ENCODE measurements at regions not wholly inside any gene's neighbourhood (a gene's known extent, or its start where the extent isn't known, plus 50 kb on each side); places are given as distances from the start of the nearest gene placed in this dataset.

GRCh38 chr3:56894881-56895431 is 93.2 kb upstream of the ARHGEF3 start:
- H3K4me3 ChIP-seq (ENCODE audit: low read depth, low read length): no peak overlapping the region

GRCh38 chr3:56890448-56891091 is 88.8 kb upstream of the ARHGEF3 start:
- TF ChIP-seq MYC (IDR thresholded peaks at IDR 0.05; ENCODE audit: low read depth, low read length): no peak
- no peak for TF ChIP-seq POLR2A (IDR thresholded peaks at IDR 0.05; ENCODE audit: extremely low read depth, insufficient read length)
- H3K4me3 ChIP-seq (ENCODE audit: low read depth, low read length): no peak overlapping the region
- no peak for DNase-seq (ENCODE audit: low read depth)

More at GRCh38 chr3:56894881-56895431, 93.2 kb upstream of the ARHGEF3 start:
- no peak for DNase-seq (ENCODE audit: low read depth)
- TF ChIP-seq CTCF (IDR thresholded peaks at IDR 0.05; ENCODE audit: low read depth, low read length) (no peak), POLR2A (IDR thresholded peaks at IDR 0.05; ENCODE audit: extremely low read depth, insufficient read length) (no peak), MAX (IDR thresholded peaks at IDR 0.05; ENCODE audit: low read depth, low read length) (no peak), MYC (IDR thresholded peaks at IDR 0.05; ENCODE audit: low read depth, low read length) (no peak)

- no peak overlapping the region for H3K4me3 ChIP-seq (ENCODE audit: low read depth, low read length)
- TF ChIP-seq MAX (IDR thresholded peaks at IDR 0.05; ENCODE audit: low read depth, low read length) (no peak), MYC (IDR thresholded peaks at IDR 0.05; ENCODE audit: low read depth, low read length) (no peak), POLR2A (IDR thresholded peaks at IDR 0.05; ENCODE audit: extremely low read depth, insufficient read length) (no peak), CTCF (IDR thresholded peaks at IDR 0.05; ENCODE audit: low read depth, low read length) (no peak)
- DNase-seq (ENCODE audit: low read depth): no peak
Observed at GRCh38 chr3:56889131-56889530, 87.4 kb upstream of the ARHGEF3 start.

- TF ChIP-seq POLR2A (IDR thresholded peaks at IDR 0.05; ENCODE audit: extremely low read depth, insufficient read length): no peak
- TF ChIP-seq MAX (IDR thresholded peaks at IDR 0.05; ENCODE audit: low read depth, low read length): no peak
- DNase-seq (ENCODE audit: low read depth): no peak
- no peak overlapping the region for H3K4me3 ChIP-seq (ENCODE audit: low read depth, low read length)
Observed at GRCh38 chr3:56887402-56888025, 85.8 kb upstream of the ARHGEF3 start.

- no peak overlapping the region for H3K4me3 ChIP-seq (ENCODE audit: low read depth, low read length)
- TF ChIP-seq MAX (IDR thresholded peaks at IDR 0.05; ENCODE audit: low read depth, low read length): no peak
- TF ChIP-seq POLR2A (IDR thresholded peaks at IDR 0.05; ENCODE audit: extremely low read depth, insufficient read length): no peak
- no peak for TF ChIP-seq MYC (IDR thresholded peaks at IDR 0.05; ENCODE audit: low read depth, low read length)
- TF ChIP-seq CTCF (IDR thresholded peaks at IDR 0.05; ENCODE audit: low read depth, low read length): no peak
- DNase-seq (ENCODE audit: low read depth): no peak
Observed at GRCh38 chr3:56886314-56886713, 84.6 kb upstream of the ARHGEF3 start.

GRCh38 chr3:56885879-56886278 is 84.1 kb upstream of the ARHGEF3 start:
- no peak for TF ChIP-seq CTCF (IDR thresholded peaks at IDR 0.05; ENCODE audit: low read depth, low read length)
- TF ChIP-seq POLR2A (IDR thresholded peaks at IDR 0.05; ENCODE audit: extremely low read depth, insufficient read length): no peak
- no peak for TF ChIP-seq MYC (IDR thresholded peaks at IDR 0.05; ENCODE audit: low read depth, low read length)
- TF ChIP-seq MAX (IDR thresholded peaks at IDR 0.05; ENCODE audit: low read depth, low read length): no peak
- H3K4me3 ChIP-seq (ENCODE audit: low read depth, low read length): no peak overlapping the region
- no peak for DNase-seq (ENCODE audit: low read depth)

Measured in NB4 (cell line).